GM23338 (cell line): ENCODE measurements at regions not wholly inside any gene's neighbourhood (a gene's known extent, or its start where the extent isn't known, plus 50 kb on each side); places are given as distances from the start of the nearest gene placed in this dataset.

Experiments used
- ATAC-seq: fragments of 200-7000 bp; cut with Tn5 transposase; 3 replicates; pipeline ENCODE4 v1.9.1; 2020
- DNase-seq: peaks from one replicate; pipeline ENCODE4 v3.0.0-alpha.2; 2015; ENCODE audit warnings: low spot score
- H2AFZ ChIP-seq: fragments of 200-600 bp; sonication (generic); 2 replicates; pipeline ENCODE4 v1.8.0; 2016; ENCODE audit warnings: antibody characterized with exemption, mild to moderate bottlenecking, moderate library complexity
- H3F3A ChIP-seq: fragments of 200-600 bp; sonication (generic); replicated peaks from 2 replicates; pipeline ENCODE4 v1.8.0; 2017; ENCODE audit warnings: antibody characterized with exemption, mixed run types, low read depth
- H3K27ac ChIP-seq: fragments of 200-600 bp; sonication (generic); 2 replicates; pipeline ENCODE4 v1.6.1; 2016; ENCODE audit warnings: low read depth
- H3K27me3 ChIP-seq: fragments of 200-600 bp; sonication (generic); 2 replicates; pipeline ENCODE4 v1.8.0; 2016; ENCODE audit warnings: mild to moderate bottlenecking, mixed run types, moderate library complexity; ENCODE audit not compliant: insufficient read depth
- H3K36me3 ChIP-seq: fragments of 200-600 bp; sonication (generic); 2 replicates; pipeline ENCODE4 v1.8.0; 2016; ENCODE audit warnings: mild to moderate bottlenecking; ENCODE audit not compliant: insufficient read depth
- H3K4me1 ChIP-seq: fragments of 200-600 bp; sonication (generic); 2 replicates; pipeline ENCODE4 v1.8.0; 2016; ENCODE audit warnings: mild to moderate bottlenecking, moderate library complexity; ENCODE audit not compliant: insufficient read depth
- H3K4me2 ChIP-seq: fragments of 200-600 bp; sonication (generic); 2 replicates; pipeline ENCODE4 v1.7.1; 2017; ENCODE audit warnings: mixed run types
- H3K4me3 ChIP-seq: fragments of 200-600 bp; sonication (generic); 2 replicates; pipeline ENCODE4 v1.6.1; 2016; ENCODE audit warnings: mixed run types
- H3K79me2 ChIP-seq: fragments of 200-600 bp; sonication (generic); replicated peaks from 2 replicates; pipeline ENCODE4 v1.8.0; 2017; ENCODE audit warnings: mild to moderate bottlenecking; ENCODE audit not compliant: insufficient read depth
- H3K9me2 ChIP-seq: fragments of 200-600 bp; sonication (generic); 2 replicates; pipeline ENCODE4 v1.8.0; 2017; ENCODE audit not compliant: insufficient read depth
- H4K20me1 ChIP-seq: fragments of 200-600 bp; sonication (generic); replicated peaks from 2 replicates; pipeline ENCODE4 v1.8.0; 2017; ENCODE audit warnings: mild to moderate bottlenecking; ENCODE audit not compliant: insufficient read depth
- H3K27ac Mint-ChIP-seq: 2 replicates; pipeline ENCODE4 v1.8.0; 2020; ENCODE audit warnings: inconsistent platforms, mild to moderate bottlenecking, moderate library complexity, mixed read lengths
- H3K27me3 Mint-ChIP-seq: 3 replicates; pipeline ENCODE4 v1.8.0; 2022; ENCODE audit warnings: low read depth, mild to moderate bottlenecking, moderate library complexity, mixed read lengths, inconsistent platforms; ENCODE audit not compliant: insufficient read depth, poor library complexity
- H3K36me3 Mint-ChIP-seq: 3 replicates; pipeline ENCODE4 v1.8.0; 2021; ENCODE audit warnings: low read depth, mild to moderate bottlenecking, inconsistent platforms, moderate library complexity, mixed read lengths
- H3K4me1 Mint-ChIP-seq: 3 replicates; pipeline ENCODE4 v1.8.0; 2020; ENCODE audit warnings: mild to moderate bottlenecking, inconsistent platforms, mixed read lengths
- H3K4me3 Mint-ChIP-seq: 3 replicates; pipeline ENCODE4 v1.8.0; 2021; ENCODE audit warnings: moderate library complexity, mild to moderate bottlenecking, inconsistent platforms, mixed read lengths
- H3K9me3 Mint-ChIP-seq: 3 replicates; pipeline ENCODE4 v1.8.0; 2020; ENCODE audit warnings: moderate library complexity, mild to moderate bottlenecking, inconsistent platforms, mixed read lengths
- CREB1 ChIP-seq: fragments of 250-450 bp; sonication (Bioruptor Pico); IDR thresholded peaks from 2 replicates; pipeline ENCODE4 v1.5.0; 2020; ENCODE audit warnings: low read depth, mild to moderate bottlenecking, moderate library complexity
- CTCF ChIP-seq, 2 experiments: fragments of 200-600 bp in 1 of 2; sonication (generic) in 1 of 2; conservative IDR thresholded peaks; 2 replicates each; pipeline versions ENCODE4 v1.5.1 to v1.6.1; 2016 to 2017; ENCODE audit warnings: antibody characterized with exemption in 2 of 2, low read depth in 2 of 2, mild to moderate bottlenecking in 2 of 2, moderate library complexity in 1 of 2
- EZH2 ChIP-seq: fragments of 200-600 bp; sonication (generic); IDR thresholded peaks from one replicate; pipeline ENCODE4 v1.8.0; 2017; ENCODE audit warnings: antibody characterized with exemption, mild to moderate bottlenecking, low read depth; ENCODE audit not compliant: unreplicated experiment
- EZH2phosphoT487 ChIP-seq: fragments of 200-600 bp; sonication (generic); IDR thresholded peaks from one replicate; pipeline ENCODE4 v1.8.1; 2018; ENCODE audit warnings: antibody characterized with exemption; ENCODE audit not compliant: unreplicated experiment
- JUNB ChIP-seq: IDR thresholded peaks from one replicate; pipeline ENCODE4 v1.6.1; 2016; ENCODE audit warnings: antibody characterized with exemption; ENCODE audit not compliant: unreplicated experiment
- NANOG ChIP-seq: IDR thresholded peaks from 2 replicates; pipeline ENCODE4 v1.6.1; 2016; ENCODE audit warnings: antibody characterized with exemption, borderline replicate concordance
- POLR2AphosphoS5 ChIP-seq: IDR thresholded peaks from 2 replicates; pipeline ENCODE4 v1.6.1; 2016; ENCODE audit warnings: antibody characterized with exemption, low read depth
- REST ChIP-seq: IDR thresholded peaks from one replicate; pipeline ENCODE4 v1.6.1; 2018; ENCODE audit warnings: antibody characterized with exemption; ENCODE audit not compliant: unreplicated experiment
- STAT1 ChIP-seq: IDR thresholded peaks from one replicate; pipeline ENCODE4 v1.6.1; 2016; ENCODE audit warnings: antibody characterized with exemption; ENCODE audit not compliant: unreplicated experiment
- ZNF114 ChIP-seq: fragments of 250-450 bp; sonication (Bioruptor Pico); IDR thresholded peaks from 2 replicates; pipeline ENCODE4 v1.5.0; 2020; ENCODE audit warnings: mild to moderate bottlenecking, moderate library complexity
- ZNF331 ChIP-seq: fragments of 250-450 bp; sonication (Bioruptor Pico); IDR thresholded peaks from 2 replicates; pipeline ENCODE4 v1.5.0; 2020; ENCODE audit warnings: low read depth, mild to moderate bottlenecking, moderate library complexity
- TF ChIP-seq, protein P1 (sequence below): fragments of 250-450 bp; sonication (Bioruptor Pico); IDR thresholded peaks from 2 replicates; pipeline ENCODE4 v1.5.0; 2020; ENCODE audit warnings: mild to moderate bottlenecking, moderate library complexity
- TF ChIP-seq, protein P2 (sequence below): IDR thresholded peaks from 2 replicates; pipeline ENCODE4 v1.6.1; 2016; ENCODE audit warnings: antibody characterized with exemption

GRCh38 chr10:131480861-131481260, 169.3 kb upstream of the TCERG1L start:
- no peak for ATAC-seq
- no peak for DNase-seq
- Histone ChIP-seq H3F3A (no peaks in the 10 kb centered on the region), H3K9me2 (no peaks in the 10 kb centered on the region), H3K4me3 (no peak overlapping the region), H2AFZ (no peak overlapping the region), H3K4me1 (no peaks in the 10 kb centered on the region), H3K79me2 (no peaks in the 10 kb centered on the region), H4K20me1 (no peaks in the 10 kb centered on the region), H3K27me3 (no peaks in the 10 kb centered on the region), H3K4me2 (no peak overlapping the region), H3K36me3 (no peaks in the 10 kb centered on the region), H3K27ac (no peak overlapping the region)
- Mint-ChIP-seq H3K4me3 (no peak overlapping the region), H3K36me3 (peaks cover 25% of the 10 kb centered on the region; the same call in 2 of the 3 replicates), H3K27ac (no peak overlapping the region), H3K4me1 (no peaks in the 10 kb centered on the region), H3K9me3 (peaks cover 93% of the 10 kb centered on the region), H3K27me3 (peaks cover 5% of the 10 kb centered on the region)
- no peak for TF ChIP-seq CREB1 (CRISPR knock-in tag)
- no peak for TF ChIP-seq ZNF331
- TF ChIP-seq JUNB, result no peak
- TF ChIP-seq REST, result no peak
- TF ChIP-seq, protein P1, sequence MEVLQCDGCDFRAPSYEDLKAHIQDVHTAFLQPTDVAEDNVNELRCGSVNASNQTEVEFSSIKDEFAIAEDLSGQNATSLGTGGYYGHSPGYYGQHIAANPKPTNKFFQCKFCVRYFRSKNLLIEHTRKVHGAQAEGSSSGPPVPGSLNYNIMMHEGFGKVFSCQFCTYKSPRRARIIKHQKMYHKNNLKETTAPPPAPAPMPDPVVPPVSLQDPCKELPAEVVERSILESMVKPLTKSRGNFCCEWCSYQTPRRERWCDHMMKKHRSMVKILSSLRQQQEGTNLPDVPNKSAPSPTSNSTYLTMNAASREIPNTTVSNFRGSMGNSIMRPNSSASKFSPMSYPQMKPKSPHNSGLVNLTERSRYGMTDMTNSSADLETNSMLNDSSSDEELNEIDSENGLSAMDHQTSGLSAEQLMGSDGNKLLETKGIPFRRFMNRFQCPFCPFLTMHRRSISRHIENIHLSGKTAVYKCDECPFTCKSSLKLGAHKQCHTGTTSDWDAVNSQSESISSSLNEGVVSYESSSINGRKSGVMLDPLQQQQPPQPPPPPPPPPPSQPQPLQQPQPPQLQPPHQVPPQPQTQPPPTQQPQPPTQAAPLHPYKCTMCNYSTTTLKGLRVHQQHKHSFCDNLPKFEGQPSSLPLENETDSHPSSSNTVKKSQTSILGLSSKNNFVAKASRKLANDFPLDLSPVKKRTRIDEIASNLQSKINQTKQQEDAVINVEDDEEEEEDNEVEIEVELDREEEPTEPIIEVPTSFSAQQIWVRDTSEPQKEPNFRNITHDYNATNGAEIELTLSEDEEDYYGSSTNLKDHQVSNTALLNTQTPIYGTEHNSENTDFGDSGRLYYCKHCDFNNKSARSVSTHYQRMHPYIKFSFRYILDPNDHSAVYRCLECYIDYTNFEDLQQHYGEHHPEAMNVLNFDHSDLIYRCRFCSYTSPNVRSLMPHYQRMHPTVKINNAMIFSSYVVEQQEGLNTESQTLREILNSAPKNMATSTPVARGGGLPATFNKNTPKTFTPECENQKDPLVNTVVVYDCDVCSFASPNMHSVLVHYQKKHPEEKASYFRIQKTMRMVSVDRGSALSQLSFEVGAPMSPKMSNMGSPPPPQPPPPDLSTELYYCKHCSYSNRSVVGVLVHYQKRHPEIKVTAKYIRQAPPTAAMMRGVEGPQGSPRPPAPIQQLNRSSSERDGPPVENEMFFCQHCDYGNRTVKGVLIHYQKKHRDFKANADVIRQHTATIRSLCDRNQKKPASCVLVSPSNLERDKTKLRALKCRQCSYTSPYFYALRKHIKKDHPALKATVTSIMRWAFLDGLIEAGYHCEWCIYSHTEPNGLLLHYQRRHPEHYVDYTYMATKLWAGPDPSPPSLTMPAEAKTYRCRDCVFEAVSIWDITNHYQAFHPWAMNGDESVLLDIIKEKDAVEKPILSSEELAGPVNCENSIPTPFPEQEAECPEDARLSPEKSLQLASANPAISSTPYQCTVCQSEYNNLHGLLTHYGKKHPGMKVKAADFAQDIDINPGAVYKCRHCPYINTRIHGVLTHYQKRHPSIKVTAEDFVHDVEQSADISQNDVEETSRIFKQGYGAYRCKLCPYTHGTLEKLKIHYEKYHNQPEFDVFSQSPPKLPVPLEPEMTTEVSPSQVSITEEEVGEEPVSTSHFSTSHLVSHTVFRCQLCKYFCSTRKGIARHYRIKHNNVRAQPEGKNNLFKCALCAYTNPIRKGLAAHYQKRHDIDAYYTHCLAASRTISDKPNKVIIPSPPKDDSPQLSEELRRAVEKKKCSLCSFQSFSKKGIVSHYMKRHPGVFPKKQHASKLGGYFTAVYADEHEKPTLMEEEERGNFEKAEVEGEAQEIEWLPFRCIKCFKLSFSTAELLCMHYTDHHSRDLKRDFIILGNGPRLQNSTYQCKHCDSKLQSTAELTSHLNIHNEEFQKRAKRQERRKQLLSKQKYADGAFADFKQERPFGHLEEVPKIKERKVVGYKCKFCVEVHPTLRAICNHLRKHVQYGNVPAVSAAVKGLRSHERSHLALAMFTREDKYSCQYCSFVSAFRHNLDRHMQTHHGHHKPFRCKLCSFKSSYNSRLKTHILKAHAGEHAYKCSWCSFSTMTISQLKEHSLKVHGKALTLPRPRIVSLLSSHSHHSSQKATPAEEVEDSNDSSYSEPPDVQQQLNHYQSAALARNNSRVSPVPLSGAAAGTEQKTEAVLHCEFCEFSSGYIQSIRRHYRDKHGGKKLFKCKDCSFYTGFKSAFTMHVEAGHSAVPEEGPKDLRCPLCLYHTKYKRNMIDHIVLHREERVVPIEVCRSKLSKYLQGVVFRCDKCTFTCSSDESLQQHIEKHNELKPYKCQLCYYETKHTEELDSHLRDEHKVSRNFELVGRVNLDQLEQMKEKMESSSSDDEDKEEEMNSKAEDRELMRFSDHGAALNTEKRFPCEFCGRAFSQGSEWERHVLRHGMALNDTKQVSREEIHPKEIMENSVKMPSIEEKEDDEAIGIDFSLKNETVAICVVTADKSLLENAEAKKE (CRISPR knock-in tag), result no peak
- no peak for TF ChIP-seq ZNF114 (CRISPR knock-in tag)
- no peak for TF ChIP-seq NANOG
- TF ChIP-seq POLR2AphosphoS5, result no peak
- TF ChIP-seq, protein P2, sequence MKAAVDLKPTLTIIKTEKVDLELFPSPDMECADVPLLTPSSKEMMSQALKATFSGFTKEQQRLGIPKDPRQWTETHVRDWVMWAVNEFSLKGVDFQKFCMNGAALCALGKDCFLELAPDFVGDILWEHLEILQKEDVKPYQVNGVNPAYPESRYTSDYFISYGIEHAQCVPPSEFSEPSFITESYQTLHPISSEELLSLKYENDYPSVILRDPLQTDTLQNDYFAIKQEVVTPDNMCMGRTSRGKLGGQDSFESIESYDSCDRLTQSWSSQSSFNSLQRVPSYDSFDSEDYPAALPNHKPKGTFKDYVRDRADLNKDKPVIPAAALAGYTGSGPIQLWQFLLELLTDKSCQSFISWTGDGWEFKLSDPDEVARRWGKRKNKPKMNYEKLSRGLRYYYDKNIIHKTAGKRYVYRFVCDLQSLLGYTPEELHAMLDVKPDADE, result no peak
- no peak for TF ChIP-seq CTCF (conservative IDR thresholded peaks at IDR 0.05; ENCODE audit: low read depth in 2 of 2)
- TF ChIP-seq EZH2, result no peak
- no peak for TF ChIP-seq STAT1
- no peak for TF ChIP-seq EZH2phosphoT487
